Mesenchymal stem cell (in vitro differentiated cells and primary cell): ENCODE measurements at regions not wholly inside any gene's neighbourhood (a gene's known extent, or its start where the extent isn't known, plus 50 kb on each side); places are given as distances from the start of the nearest gene placed in this dataset.

Experiments used
- DNase-seq: peaks from one replicate; pipeline ENCODE4 v3.0.0-alpha.2; 2013
- H2AFZ ChIP-seq: one replicate; pipeline ENCODE4 v1.6.1; 2013; ENCODE audit warnings: low read depth, mild to moderate bottlenecking, control low read depth, inconsistent platforms, low read length, moderate library complexity
- H2AK5ac ChIP-seq: 2 replicates; pipeline ENCODE4 v1.6.1; 2013; ENCODE audit warnings: low read length, moderate library complexity, mild to moderate bottlenecking, inconsistent platforms; ENCODE audit not compliant: severe bottlenecking
- H2BK120ac ChIP-seq: one replicate; pipeline ENCODE4 v1.6.1; 2013; ENCODE audit warnings: low read depth, mild to moderate bottlenecking, inconsistent platforms, low read length, moderate library complexity
- H2BK12ac ChIP-seq, 2 experiments: one replicate each; pipeline ENCODE4 v1.6.1; 2013; ENCODE audit warnings: inconsistent platforms in 2 of 2, low read length in 2 of 2, mild to moderate bottlenecking in 2 of 2, moderate library complexity in 2 of 2, control low read depth in 1 of 2
- H2BK15ac ChIP-seq: one replicate; pipeline ENCODE4 v1.6.1; 2013; ENCODE audit warnings: mild to moderate bottlenecking, low read depth, inconsistent platforms; ENCODE audit not compliant: poor library complexity, severe bottlenecking
- H2BK5ac ChIP-seq: 2 replicates; pipeline ENCODE4 v1.6.1; 2013; ENCODE audit warnings: low read depth, mild to moderate bottlenecking, low read length, control low read depth, inconsistent platforms; ENCODE audit not compliant: poor library complexity, severe bottlenecking
- H3K14ac ChIP-seq, 2 experiments: one replicate each; pipeline ENCODE4 v1.6.1; 2013; ENCODE audit warnings: inconsistent platforms in 2 of 2, low read length in 2 of 2, control low read depth in 1 of 2, mild to moderate bottlenecking in 1 of 2, moderate library complexity in 1 of 2
- H3K18ac ChIP-seq, 2 experiments: one replicate each; pipeline ENCODE4 v1.6.1; 2013; ENCODE audit warnings: inconsistent platforms in 2 of 2, low read length in 2 of 2, control low read depth in 1 of 2, low read depth in 1 of 2, mild to moderate bottlenecking in 1 of 2
- H3K23ac ChIP-seq, 2 experiments: one replicate each; pipeline ENCODE4 v1.6.1; 2013; ENCODE audit warnings: inconsistent platforms in 2 of 2, low read length in 2 of 2, mild to moderate bottlenecking in 2 of 2, moderate library complexity in 2 of 2, control low read depth in 1 of 2
- H3K27ac ChIP-seq: 2 replicates; pipeline ENCODE4 v1.5.1; 2013; ENCODE audit warnings: mild to moderate bottlenecking, moderate library complexity, low read length, control low read depth, inconsistent platforms; ENCODE audit not compliant: poor library complexity, severe bottlenecking
- H3K27me3 ChIP-seq, 2 experiments: 2 replicates each; pipeline versions ENCODE4 v1.6.1 to v1.7.0; 2013; ENCODE audit warnings: low read length in 2 of 2, mild to moderate bottlenecking in 2 of 2, moderate library complexity in 2 of 2, control low read depth in 1 of 2, inconsistent platforms in 1 of 2; ENCODE audit not compliant: control insufficient read depth in 1 of 2, insufficient read depth in 1 of 2
- H3K36me3 ChIP-seq, 2 experiments: 2 replicates each; pipeline versions ENCODE4 v1.6.1 to v1.7.0; 2013; ENCODE audit warnings: low read length in 2 of 2, control low read depth in 1 of 2, inconsistent platforms in 1 of 2, low read depth in 1 of 2, mild to moderate bottlenecking in 1 of 2; ENCODE audit not compliant: insufficient read depth in 2 of 2, control insufficient read depth in 1 of 2
- H3K4ac ChIP-seq, 2 experiments: one replicate each; pipeline ENCODE4 v1.6.1; 2013; ENCODE audit warnings: inconsistent platforms in 2 of 2, low read length in 2 of 2, mild to moderate bottlenecking in 2 of 2, moderate library complexity in 2 of 2, control low read depth in 1 of 2, low read depth in 1 of 2
- H3K4me1 ChIP-seq: 2 replicates; pipeline ENCODE4 v1.6.1; 2013; ENCODE audit warnings: low read depth, low read length, control low read depth; ENCODE audit not compliant: control insufficient read depth, insufficient read depth
- H3K4me2 ChIP-seq: 2 replicates; pipeline ENCODE4 v1.6.1; 2013; ENCODE audit warnings: low read length, mild to moderate bottlenecking, inconsistent platforms; ENCODE audit not compliant: poor library complexity, severe bottlenecking
- H3K4me3 ChIP-seq, 2 experiments: 2 replicates each; pipeline versions ENCODE4 v1.5.1 to v1.7.0; 2013; ENCODE audit warnings: low read length in 2 of 2, mild to moderate bottlenecking in 2 of 2, control low read depth in 1 of 2, low read depth in 1 of 2; ENCODE audit not compliant: insufficient read depth in 1 of 2
- H3K79me1 ChIP-seq: replicated peaks from 2 replicates; pipeline ENCODE4 v1.6.1; 2013; ENCODE audit warnings: mild to moderate bottlenecking, control low read depth, low read length, inconsistent platforms; ENCODE audit not compliant: poor library complexity, severe bottlenecking
- H3K9ac ChIP-seq: 2 replicates; pipeline ENCODE4 v1.7.0; 2013; ENCODE audit warnings: mild to moderate bottlenecking, low read length, moderate library complexity
- H3K9me3 ChIP-seq: 2 replicates; pipeline ENCODE4 v1.7.0; 2013; ENCODE audit warnings: mild to moderate bottlenecking, low read length; ENCODE audit not compliant: control insufficient read depth
- H4K8ac ChIP-seq: one replicate; pipeline ENCODE4 v1.6.1; 2013; ENCODE audit warnings: inconsistent platforms, mild to moderate bottlenecking, low read length, moderate library complexity
- H4K91ac ChIP-seq: one replicate; pipeline ENCODE4 v1.6.1; 2013; ENCODE audit warnings: mild to moderate bottlenecking, low read length, inconsistent platforms
- WGBS: methylation state at CpG from one replicate; pipeline ENCODE4 v1.1.7; 2013; ENCODE audit warnings: mixed read lengths; 5-methylcytosine and 5-hydroxymethylcytosine counted together

DNA sequence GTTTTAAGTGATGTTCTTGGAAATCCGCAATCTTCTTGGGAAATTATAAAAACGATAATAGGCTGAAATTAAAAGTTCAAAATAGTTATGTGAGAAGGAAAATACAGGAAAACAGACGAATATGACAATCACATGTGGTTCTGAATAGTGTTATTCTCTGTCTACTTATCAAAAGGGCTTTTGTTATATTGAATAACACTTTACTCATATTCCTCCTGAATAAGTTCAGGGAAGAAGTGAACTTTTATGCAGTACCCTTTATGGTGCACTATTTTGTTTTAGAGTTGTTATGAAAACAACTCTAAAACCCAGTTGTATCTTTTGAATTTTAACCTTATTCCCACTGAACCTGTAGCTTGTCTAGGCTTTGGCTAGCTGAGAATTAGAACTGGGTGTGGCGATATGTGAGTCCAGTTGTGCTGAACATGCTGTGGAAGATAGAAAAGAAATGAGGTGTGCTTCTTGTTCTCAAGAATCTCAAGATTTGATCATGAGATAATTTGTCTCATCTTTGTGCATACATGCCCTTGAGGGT is 384.4 kb downstream of the LMO7 start:
- WGBS: 100% methylated on average over 4 of the region's 4 CpGs
- H4K91ac ChIP-seq: no peak overlapping the region
- no peak overlapping the region for H3K4me2 ChIP-seq

GRCh38 chr13:76019421-76020044 is 383.4 kb downstream of the LMO7 start:
- no peak overlapping the region for H3K4me3 ChIP-seq
- no peak overlapping the region for H3K4ac ChIP-seq
- H2BK15ac ChIP-seq: peak overlapping the region; percentile 15
- H3K79me1 ChIP-seq: no peaks in the 10 kb centered on the region
- H3K27me3 ChIP-seq: no peaks in the 10 kb centered on the region
- H3K9ac ChIP-seq: no peak overlapping the region
- peaks cover 4% of the 10 kb centered on the region for H3K4me1 ChIP-seq
- DNase-seq: no peak
- no peak overlapping the region for H2AFZ ChIP-seq
- H3K9me3 ChIP-seq: peaks cover 4% of the 10 kb centered on the region
- H2BK12ac ChIP-seq: peak overlapping the region in 1 of 2 experiments; percentile 28
- H4K8ac ChIP-seq: no peak overlapping the region
- no peak overlapping the region for H3K14ac ChIP-seq
- no peak overlapping the region for H3K27ac ChIP-seq
- H3K36me3 ChIP-seq: no peaks in the 10 kb centered on the region
- H2BK5ac ChIP-seq: no peak overlapping the region
- H3K4me2 ChIP-seq: no peak overlapping the region
- H2BK120ac ChIP-seq: no peak overlapping the region
- 78% methylated on average over 21 of the region's 21 CpGs for WGBS
- H4K91ac ChIP-seq: no peak overlapping the region
- no peak overlapping the region for H3K23ac ChIP-seq
- no peak overlapping the region for H2AK5ac ChIP-seq
- no peak overlapping the region for H3K18ac ChIP-seq

More for the DNA sequence above, 384.4 kb downstream of the LMO7 start:
- H2AFZ ChIP-seq: no peak overlapping the region
- no peak overlapping the region for H4K8ac ChIP-seq
- no peaks in the 10 kb centered on the region for H3K36me3 ChIP-seq
- H3K4me1 ChIP-seq: peaks cover 3% of the 10 kb centered on the region
- H2BK15ac ChIP-seq: no peak overlapping the region
- no peak overlapping the region for H2BK5ac ChIP-seq
- no peak overlapping the region for H3K14ac ChIP-seq
- H3K27me3 ChIP-seq: no peaks in the 10 kb centered on the region
- no peak overlapping the region for H3K4ac ChIP-seq
- H2AK5ac ChIP-seq: no peak overlapping the region
- H3K9ac ChIP-seq: no peak overlapping the region
- H3K4me3 ChIP-seq: no peak overlapping the region
- no peak for DNase-seq
- H2BK12ac ChIP-seq: no peak overlapping the region
- no peak overlapping the region for H2BK120ac ChIP-seq
- H3K18ac ChIP-seq: no peak overlapping the region
- H3K79me1 ChIP-seq: no peaks in the 10 kb centered on the region
- H3K9me3 ChIP-seq: peaks cover 4% of the 10 kb centered on the region
- H3K23ac ChIP-seq: no peak overlapping the region
- H3K27ac ChIP-seq: no peak overlapping the region

DNA sequence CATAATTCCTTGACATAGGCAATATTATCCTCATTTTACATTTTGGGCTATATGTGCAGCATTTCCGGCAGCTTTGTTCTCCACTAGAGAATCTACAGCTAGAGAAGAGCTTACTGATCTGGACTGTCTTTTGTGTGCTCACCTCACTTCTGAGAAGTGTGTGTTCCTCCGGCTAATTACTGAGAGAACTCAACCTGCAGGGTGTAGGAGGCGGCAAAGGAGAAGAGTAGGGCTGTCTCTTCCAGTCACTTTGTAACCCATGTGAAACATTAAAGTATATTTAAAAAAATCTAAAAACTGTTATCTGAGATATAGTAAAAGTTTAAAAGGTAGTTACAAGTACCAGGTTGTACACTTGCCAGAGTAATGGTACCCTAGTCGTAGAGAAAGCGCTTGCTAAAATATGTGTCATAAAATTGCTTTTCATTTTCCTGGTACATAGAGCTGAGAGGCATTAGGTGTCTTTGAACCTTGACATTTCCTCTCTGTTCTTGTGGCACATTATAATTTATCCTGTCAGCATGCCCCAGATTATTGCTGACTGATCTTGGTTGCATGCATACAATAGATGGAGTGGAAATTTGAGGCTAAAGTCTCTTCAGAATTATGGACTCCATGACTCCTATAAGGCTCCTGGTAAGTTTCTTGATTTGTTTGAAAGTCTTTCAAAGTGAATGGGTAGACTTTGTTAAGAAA is 381.9 kb downstream of the LMO7 start:
- Histone ChIP-seq H2AFZ (no peak overlapping the region), H2BK5ac (no peak overlapping the region), H3K4me2 (no peak overlapping the region), H2BK15ac (no peak overlapping the region), H2AK5ac (no peak overlapping the region), H3K4me1 (peaks cover 4% of the 10 kb centered on the region), H3K79me1 (no peaks in the 10 kb centered on the region), H3K18ac (no peak overlapping the region), H3K9ac (no peak overlapping the region), H3K27me3 (no peaks in the 10 kb centered on the region), H4K8ac (no peak overlapping the region), H2BK120ac (no peak overlapping the region), H3K36me3 (no peaks in the 10 kb centered on the region), H3K4ac (no peak overlapping the region), H2BK12ac (no peak overlapping the region), H3K4me3 (no peak overlapping the region), H3K14ac (no peak overlapping the region), H3K23ac (no peak overlapping the region), H3K27ac (no peak overlapping the region), H3K9me3 (no peaks in the 10 kb centered on the region), H4K91ac (no peak overlapping the region)
- whole genome bisulfite sequencing: 85% methylated on average over 3 of the region's 5 CpGs
- DNase-seq: no peak

- Histone ChIP-seq H2BK15ac (no peak overlapping the region), H3K23ac (no peak overlapping the region), H3K4me3 (no peak overlapping the region), H3K14ac (no peak overlapping the region), H3K9ac (no peak overlapping the region), H2BK12ac (peak overlapping the region in 1 of 2 experiments; percentile 40), H3K27me3 (no peaks in the 10 kb centered on the region), H3K36me3 (no peaks in the 10 kb centered on the region), H4K8ac (no peak overlapping the region), H2AFZ (no peak overlapping the region), H3K4me1 (peaks cover 4% of the 10 kb centered on the region), H3K79me1 (no peaks in the 10 kb centered on the region), H2AK5ac (no peak overlapping the region), H3K4me2 (no peak overlapping the region), H3K9me3 (no peaks in the 10 kb centered on the region), H2BK120ac (no peak overlapping the region), H2BK5ac (no peak overlapping the region), H4K91ac (no peak overlapping the region), H3K4ac (no peak overlapping the region), H3K18ac (no peak overlapping the region), H3K27ac (no peak overlapping the region)
- 99% methylated on average over 3 of the region's 3 CpGs for WGBS
- no peak for DNase-seq
Observed at GRCh38 chr13:76016799-76017400, 380.8 kb downstream of the LMO7 start.
